HCT116 (cell line): ENCODE measurements at regions not wholly inside any gene's neighbourhood (a gene's known extent, or its start where the extent isn't known, plus 50 kb on each side); places are given as distances from the start of the nearest gene placed in this dataset.

Source experiments
- POLR2A ChIP-seq: IDR thresholded peaks from 2 replicates; pipeline ENCODE4 v1.7.0; 2011; ENCODE audit warnings: borderline replicate concordance; ENCODE audit not compliant: insufficient read depth, insufficient read length; ENCODE audit errors: extremely low read depth
- SRF ChIP-seq: IDR thresholded peaks from 2 replicates; pipeline ENCODE4 v1.6.1; 2012; ENCODE audit warnings: low read depth
- YY1 ChIP-seq: IDR thresholded peaks from 2 replicates; pipeline ENCODE4 v1.6.1; 2011; ENCODE audit warnings: low read length, low read depth, moderate library complexity, mild to moderate bottlenecking; ENCODE audit not compliant: insufficient replicate concordance; ENCODE audit errors: extremely low read depth

DNA sequence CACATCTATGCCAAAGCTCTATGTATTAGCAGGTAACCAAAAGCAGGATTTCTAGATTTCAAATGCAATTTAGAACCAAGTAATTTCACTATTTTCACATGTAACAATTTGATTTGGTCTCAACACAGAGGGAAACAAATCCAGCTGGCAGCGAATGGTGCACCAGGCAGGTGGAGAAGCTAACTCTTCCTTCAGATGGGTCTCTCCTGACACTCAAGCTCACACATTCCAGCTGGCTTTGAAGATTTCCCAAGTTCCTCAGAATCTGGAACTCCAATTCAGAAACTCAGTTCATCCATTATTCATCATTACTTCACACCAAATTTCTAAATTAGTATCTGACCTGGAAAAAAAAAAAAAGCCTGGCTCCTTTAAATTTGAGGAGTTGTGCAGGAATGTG lies 318.1 kb upstream of the NECTIN3 start:
- TF ChIP-seq YY1 (no peak), SRF (no peak), POLR2A (no peak)
